GM19468 (cell line): ENCODE measurements at regions not wholly inside any gene's neighbourhood (a gene's known extent, or its start where the extent isn't known, plus 50 kb on each side); places are given as distances from the start of the nearest gene placed in this dataset.
A peak's percentile ranks its signal among the peaks of the same experiment; 100 is the strongest.

Experiments
- ATAC-seq: cut with Tn5 transposase; IDR thresholded peaks from one replicate; pipeline ENCODE4 v1.9.1; 2021; ENCODE audit warnings: mild to moderate bottlenecking, moderate library complexity, moderate number of reproducible peaks; ENCODE audit not compliant: unreplicated experiment; ENCODE audit errors: extremely low read depth

- no peak for ATAC-seq
Observed at GRCh38 chr16:74183601-74184360, 112.8 kb upstream of the PSMD7 start.

GRCh38 chr16:74169687-74170376 is 126.8 kb upstream of the PSMD7 start:
- no peak for ATAC-seq

DNA sequence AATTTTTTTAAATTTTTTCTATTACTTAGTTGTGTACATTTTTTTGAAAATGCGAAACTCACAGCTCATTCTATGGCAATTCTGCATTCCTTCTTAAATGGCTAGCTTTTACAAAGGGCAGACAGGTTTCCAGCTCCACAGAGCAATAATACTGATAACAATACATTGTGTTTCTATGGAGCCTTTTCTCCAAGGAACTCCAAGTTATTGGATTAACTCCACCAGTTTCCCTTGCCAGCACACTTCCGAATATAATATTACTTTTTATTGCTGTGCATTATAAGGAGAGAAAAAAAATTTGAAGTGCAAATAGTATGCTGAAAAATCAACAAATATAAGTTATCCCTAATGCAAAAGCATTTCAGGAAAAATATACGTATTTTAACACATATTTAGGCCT is 127.5 kb upstream of the PSMD7 start:
- no peak for ATAC-seq

GRCh38 chr16:74168445-74168844 is 128.2 kb upstream of the PSMD7 start:
- ATAC-seq = no peak

DNA sequence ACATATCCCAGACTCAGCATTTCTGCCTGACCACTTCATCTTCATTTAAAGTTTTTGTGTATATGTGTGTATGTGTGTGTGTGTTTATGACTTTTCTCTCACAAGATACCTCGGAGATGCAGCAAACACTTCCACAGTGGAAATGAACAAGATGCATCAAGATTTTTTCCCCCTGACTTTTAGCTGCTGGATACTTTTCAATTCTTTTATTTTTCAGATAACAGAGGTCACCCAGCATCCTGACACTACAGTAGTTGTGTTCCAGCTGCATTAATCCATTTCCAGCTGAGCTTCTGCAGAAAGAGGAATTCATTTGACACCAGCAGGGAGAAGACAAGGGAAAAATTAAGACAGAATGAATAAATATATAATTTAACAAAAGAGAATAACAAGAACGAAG is 130.2 kb upstream of the PSMD7 start:
- ATAC-seq = no peak

- no peak for ATAC-seq
Observed at GRCh38 chr16:74165566-74166080, 131.0 kb upstream of the PSMD7 start.

- no peak for ATAC-seq
Observed at GRCh38 chr16:74160759-74161158, 135.9 kb upstream of the PSMD7 start.

- no peak for ATAC-seq
Observed at GRCh38 chr16:74153773-74154172, 142.8 kb upstream of the PSMD7 start.

GRCh38 chr16:74146643-74147042 is 150.0 kb upstream of the PSMD7 start:
- ATAC-seq = no peak

GRCh38 chr16:74143171-74143570 is 153.4 kb upstream of the PSMD7 start:
- no peak for ATAC-seq

- no peak for ATAC-seq
Observed at GRCh38 chr16:74141015-74141414, 155.6 kb upstream of the PSMD7 start.

DNA sequence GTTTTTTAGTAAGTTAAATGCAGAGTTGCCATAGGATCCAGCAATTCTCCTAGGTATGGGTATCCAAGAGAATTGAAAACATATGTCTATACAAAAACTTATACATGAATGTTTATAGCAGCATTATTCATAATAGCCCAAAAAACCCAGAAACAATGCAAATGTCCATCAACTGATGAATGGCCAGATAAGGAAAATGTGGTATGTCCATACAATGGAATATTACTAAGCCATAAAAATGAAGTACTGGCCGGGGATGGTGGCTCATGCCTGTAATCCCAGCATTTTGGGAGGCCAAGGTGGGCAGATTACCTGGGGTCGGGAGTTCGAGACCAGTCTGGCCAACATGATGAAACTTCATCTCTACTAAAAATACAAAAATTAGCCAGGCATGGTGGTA is 156.1 kb upstream of the PSMD7 start:
- ATAC-seq = no peak

GRCh38 chr16:74123826-74124225 is 172.8 kb upstream of the PSMD7 start:
- no peak for ATAC-seq

DNA sequence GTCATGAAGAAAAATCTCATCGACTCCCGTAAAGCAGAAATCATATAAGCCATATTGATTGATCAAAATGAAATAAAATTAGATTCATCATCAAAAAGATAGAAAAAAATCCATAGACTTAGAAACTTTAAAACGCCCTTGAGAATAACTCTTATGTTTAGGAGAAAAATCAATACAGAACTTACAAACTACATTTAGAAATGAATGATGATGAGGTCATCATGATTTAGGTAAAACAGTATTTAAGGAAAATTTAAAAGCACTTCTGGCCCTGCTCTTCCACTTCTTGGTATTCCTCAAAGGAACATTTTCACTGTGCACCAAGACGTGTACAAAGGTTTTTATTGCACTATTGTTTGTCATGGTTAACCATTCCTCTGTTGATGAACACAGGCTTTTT is 173.4 kb upstream of the PSMD7 start:
- ATAC-seq = no peak

GRCh38 chr16:74117798-74118197 is 178.8 kb upstream of the PSMD7 start:
- no peak for ATAC-seq

DNA sequence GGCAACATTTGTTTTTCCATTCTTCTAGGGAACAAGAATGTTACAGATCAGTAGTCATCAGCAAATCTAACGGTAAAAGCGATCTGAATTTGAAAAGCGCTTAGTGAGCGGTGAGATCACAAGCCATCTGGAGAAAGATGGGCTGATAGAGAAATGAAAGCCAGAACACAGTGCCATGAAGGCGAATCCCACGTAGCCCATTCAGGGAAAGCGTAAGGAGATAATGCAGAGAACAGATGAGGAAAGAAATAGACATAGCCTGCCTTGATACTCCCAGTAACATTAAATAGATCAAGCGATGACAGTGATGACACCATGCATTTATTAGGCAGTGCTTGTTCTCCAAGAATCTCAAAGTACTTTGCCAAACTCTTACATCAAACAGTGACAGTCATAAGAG is 183.1 kb upstream of the PSMD7 start:
- ATAC-seq = no peak

DNA sequence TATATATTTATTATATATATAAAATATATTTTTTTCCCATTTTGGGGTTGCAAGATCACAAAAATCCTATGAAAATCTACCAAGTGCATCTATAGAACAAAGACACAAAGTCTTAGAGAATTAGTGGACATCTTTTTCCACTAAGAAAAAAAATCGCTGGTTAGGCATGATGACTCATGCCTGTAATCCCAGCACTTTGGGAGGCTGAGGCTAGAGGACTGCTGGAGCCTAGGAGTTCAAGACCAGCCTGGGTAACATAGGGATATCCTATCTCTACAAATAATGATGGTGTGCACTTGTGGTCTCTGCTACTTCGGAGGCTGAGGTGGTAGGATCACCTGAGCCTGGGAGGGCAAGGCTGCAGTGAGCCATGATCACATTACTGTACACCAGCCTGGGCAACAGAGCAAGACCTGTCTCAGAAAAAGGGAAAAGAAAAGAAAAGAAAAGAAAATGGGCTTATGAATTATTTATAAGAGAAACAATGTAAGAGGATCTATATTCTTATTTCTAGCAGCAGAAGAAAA is 185.1 kb upstream of the PSMD7 start:
- no peak for ATAC-seq

DNA sequence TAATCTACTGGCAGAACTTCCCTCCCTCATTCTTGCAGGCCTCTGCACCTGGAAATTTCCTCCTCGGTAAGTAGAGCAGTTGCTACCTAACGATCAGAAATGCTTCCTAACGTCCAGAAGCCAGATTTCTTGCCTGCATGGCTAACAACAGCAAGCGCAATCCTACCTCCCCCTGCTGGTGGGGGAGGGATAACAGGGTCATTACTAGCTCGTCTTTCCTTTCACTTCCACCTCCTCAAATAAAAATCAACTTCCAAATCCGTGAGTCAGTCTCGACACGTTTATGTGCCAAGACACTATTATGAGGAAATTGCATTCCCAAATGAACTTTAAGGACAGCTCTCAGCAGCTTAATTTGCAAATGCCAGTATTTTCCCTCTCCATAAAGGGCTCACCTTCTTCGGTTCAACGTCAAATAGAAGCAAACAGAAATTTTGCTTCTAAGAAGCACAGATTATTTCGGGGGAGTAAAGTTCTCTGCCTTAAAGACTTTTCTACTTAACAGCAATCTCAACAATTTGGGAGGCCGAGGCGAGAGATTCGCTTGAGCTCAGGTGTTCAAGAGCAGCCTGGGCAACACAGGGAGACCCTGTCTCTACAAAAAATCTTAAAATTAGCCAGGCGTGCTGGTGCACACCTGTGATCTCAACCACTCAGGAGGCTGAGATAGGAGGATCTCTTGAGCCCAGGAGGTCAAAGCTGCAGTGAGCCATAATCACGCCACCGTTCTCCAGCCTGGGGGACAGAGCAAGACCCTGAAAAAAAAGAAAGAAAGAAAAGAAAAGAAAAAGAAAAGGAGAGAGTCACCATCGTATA is 188.6 kb upstream of the PSMD7 start:
- ATAC-seq = peak; percentile 35

DNA sequence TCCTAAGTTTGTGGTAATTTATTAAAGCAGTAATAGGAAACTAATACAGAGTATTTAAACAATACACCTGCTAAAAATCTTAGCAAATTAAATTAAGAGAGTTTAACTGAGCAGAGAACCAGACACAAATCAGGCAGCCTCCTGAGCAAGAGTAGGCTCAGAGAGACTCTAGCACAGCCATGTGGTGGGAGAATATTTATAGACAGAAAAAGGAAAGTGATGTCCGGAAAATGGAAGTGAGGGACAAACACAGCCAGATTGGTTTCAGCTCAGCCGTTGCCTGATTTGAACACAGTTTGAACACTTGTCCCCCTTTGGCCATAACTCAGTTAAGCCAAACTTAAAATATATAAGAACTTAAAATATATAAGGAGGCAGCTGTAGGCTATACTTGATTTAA is 192.6 kb upstream of the PSMD7 start:
- ATAC-seq = no peak

DNA sequence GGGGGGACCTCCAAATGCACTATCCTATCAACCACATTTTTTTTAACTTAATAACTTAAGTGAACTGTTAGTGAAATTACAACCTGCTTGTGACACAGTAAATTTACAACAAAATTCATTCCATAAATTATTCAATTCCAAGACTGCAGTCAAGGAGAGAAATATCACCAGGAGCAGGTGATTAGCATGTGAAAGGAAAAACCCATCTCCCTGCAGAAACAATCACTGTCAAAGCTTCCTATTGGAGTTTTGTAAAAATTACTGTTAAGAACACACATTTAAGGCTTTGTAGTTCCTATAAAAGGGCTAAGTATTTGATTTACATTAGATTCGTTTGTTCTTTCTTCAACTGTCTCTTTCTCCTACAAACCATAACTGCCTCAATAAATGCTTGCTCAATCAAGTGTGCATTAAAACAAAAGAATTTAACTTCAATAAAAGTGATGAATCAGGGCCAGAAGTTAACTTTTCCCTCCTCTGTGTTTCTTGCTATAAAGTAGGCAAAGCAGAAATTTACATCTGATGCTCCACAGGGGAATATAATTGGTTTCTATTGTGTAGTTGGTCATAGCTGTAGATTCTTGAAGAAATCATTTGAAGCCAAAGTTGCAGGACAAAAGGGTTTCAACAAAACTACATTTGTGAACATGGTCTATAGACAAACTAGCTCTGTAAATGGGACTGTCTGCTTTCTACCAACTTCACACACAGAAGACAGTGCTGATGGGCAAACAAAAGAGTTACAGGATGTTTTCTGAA is 195.1 kb upstream of the PSMD7 start:
- no peak for ATAC-seq
